HL-60 (cell line): ENCODE measurements at regions not wholly inside any gene's neighbourhood (a gene's known extent, or its start where the extent isn't known, plus 50 kb on each side); places are given as distances from the start of the nearest gene placed in this dataset.

Source experiments
- DNase-seq, 2 experiments: peaks; one replicate each; pipeline ENCODE4 v3.0.0-alpha.2; 2010 to 2020; ENCODE audit warnings: low read depth in 1 of 2, low spot score in 1 of 2
- H3K27ac ChIP-seq: fragments of 250-450 bp; sonication (Bioruptor Pico); replicated peaks from 2 replicates; pipeline ENCODE4 v1.5.1; 2020; ENCODE audit warnings: mild to moderate bottlenecking, moderate library complexity
- H3K27me3 ChIP-seq: fragments of 250-450 bp; sonication (Bioruptor Pico); 2 replicates; pipeline ENCODE4 v1.5.1; 2021; ENCODE audit warnings: mild to moderate bottlenecking, moderate library complexity; ENCODE audit not compliant: insufficient read depth, poor library complexity, severe bottlenecking
- H3K4me3 ChIP-seq: replicated peaks from 2 replicates; pipeline ENCODE4 v1.5.1; 2011; ENCODE audit warnings: mild to moderate bottlenecking, control low read depth, low read length; ENCODE audit not compliant: insufficient read depth
- CTCF ChIP-seq: IDR thresholded peaks from one replicate; pipeline ENCODE4 v1.5.1; 2011; ENCODE audit warnings: low read length, control low read depth, inconsistent platforms; ENCODE audit not compliant: insufficient read depth
- GABPA ChIP-seq: IDR thresholded peaks from 2 replicates; pipeline ENCODE4 v1.6.1; 2012; ENCODE audit warnings: low read depth
- POLR2AphosphoS5 ChIP-seq: IDR thresholded peaks from 2 replicates; pipeline ENCODE4 v1.6.1; 2012; ENCODE audit warnings: low read depth
- REST ChIP-seq: IDR thresholded peaks from 2 replicates; pipeline ENCODE4 v1.6.1; 2012; ENCODE audit warnings: low read depth; ENCODE audit not compliant: insufficient replicate concordance
- SPI1 ChIP-seq: IDR thresholded peaks from 2 replicates; pipeline ENCODE4 v1.6.1; 2012; ENCODE audit warnings: low read depth, mild to moderate bottlenecking, borderline replicate concordance

DNA sequence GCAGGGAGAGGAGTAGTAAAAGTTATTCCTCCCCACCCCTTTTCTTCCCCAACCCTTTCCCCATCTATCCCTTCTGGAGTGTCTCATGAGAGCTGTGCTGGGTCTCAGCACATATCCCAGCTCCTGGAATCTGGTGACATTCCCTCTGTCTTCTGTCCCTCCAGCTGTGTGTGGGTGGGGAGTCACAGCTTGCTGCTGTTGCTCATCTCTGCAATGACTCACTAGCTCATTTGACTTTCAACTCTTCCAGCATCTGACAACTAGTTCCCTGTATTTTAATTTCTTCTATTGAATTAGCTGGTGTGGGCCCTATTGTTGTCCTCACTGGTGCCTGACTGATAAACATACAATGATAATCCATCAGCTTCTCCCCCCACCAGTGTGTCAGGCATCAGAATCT lies 198.9 kb upstream of the AUTS2 start:
- Histone ChIP-seq H3K27me3 (no peaks in the 10 kb centered on the region), H3K4me3 (no peak overlapping the region), H3K27ac (no peak overlapping the region)
- TF ChIP-seq SPI1 (no peak), CTCF (no peak), GABPA (no peak), POLR2AphosphoS5 (no peak), REST (no peak)
- DNase-seq = no peak

DNA sequence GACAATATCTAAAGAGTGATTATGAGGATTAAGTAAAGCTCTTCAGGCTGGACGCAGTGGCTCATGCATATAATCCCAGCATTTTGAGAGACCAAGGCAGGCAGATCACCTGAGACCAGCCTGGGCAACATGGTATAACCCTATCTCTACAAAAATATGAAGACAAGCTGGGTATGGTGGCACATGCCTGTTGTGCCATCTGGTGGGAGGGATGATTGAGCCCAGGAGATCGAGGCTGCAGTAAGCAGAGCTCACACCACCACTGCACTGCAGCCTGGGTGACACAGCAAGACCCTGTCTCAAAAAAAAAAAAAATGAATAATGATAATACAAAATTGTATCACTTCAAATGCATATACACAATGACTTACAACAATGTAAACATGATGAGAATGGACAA lies 195.6 kb upstream of the AUTS2 start:
- TF ChIP-seq POLR2AphosphoS5 = no peak
- no peak for TF ChIP-seq GABPA
- no peak for TF ChIP-seq CTCF
- no peak for TF ChIP-seq REST
- no peak for TF ChIP-seq SPI1
- H3K27me3 ChIP-seq = no peaks in the 10 kb centered on the region
- DNase-seq = no peak
- no peak overlapping the region for H3K4me3 ChIP-seq
- H3K27ac ChIP-seq = no peak overlapping the region

DNA sequence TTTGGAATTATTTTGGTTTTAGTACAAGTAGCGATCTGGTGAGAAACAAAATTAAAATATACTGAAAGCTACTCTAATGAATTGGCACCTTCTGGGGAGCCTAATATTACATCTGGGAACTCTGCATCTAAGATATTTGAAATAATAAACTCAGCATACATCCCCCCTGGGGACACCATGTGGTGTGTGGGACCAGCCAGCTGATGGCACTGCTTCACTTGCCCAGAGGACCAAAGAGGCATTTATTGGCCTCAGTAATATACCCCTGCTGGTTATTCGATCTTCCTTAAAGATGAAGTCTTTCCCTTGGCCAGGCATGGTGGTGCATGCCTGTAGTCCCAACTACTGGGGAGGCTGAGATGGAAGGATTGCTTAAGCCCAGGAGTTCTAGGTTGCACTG lies 195.1 kb upstream of the AUTS2 start:
- Histone ChIP-seq H3K4me3 (no peak overlapping the region), H3K27ac (no peak overlapping the region), H3K27me3 (no peaks in the 10 kb centered on the region)
- TF ChIP-seq GABPA = no peak
- TF ChIP-seq SPI1 = no peak
- TF ChIP-seq CTCF = no peak
- TF ChIP-seq REST = no peak
- TF ChIP-seq POLR2AphosphoS5 = no peak
- peak in 1 of 2 experiments; percentile 13 for DNase-seq
